DLD1 (cell line): ENCODE measurements at regions not wholly inside any gene's neighbourhood (a gene's known extent, or its start where the extent isn't known, plus 50 kb on each side); places are given as distances from the start of the nearest gene placed in this dataset.
"Not testable (repeated sequence)": the region's sequence is repeated elsewhere in the genome, so short reads cannot be mapped to it uniquely, and the experiment has no call there.

ENCODE experiments used
- in situ Hi-C: cut with HindIII; loops from 2 replicates; pipeline ENCODE4 v1.10.0; 2017; ENCODE audit warnings: low sequenced_read_pairs

- in situ Hi-C loops: no loop called here
Observed at GRCh38 chr4:189779281-189779980, 161.2 kb upstream of the FRG1 start.

- in situ Hi-C loops: no loop called here
Observed at GRCh38 chr4:189780391-189780790, 160.3 kb upstream of the FRG1 start.

- in situ Hi-C loops: no loop called here
Observed at GRCh38 chr4:189784651-189785050, 156.0 kb upstream of the FRG1 start.

- in situ Hi-C loops: no loop called here
Observed at GRCh38 chr4:189785257-189785656, 155.4 kb upstream of the FRG1 start.

GRCh38 chr4:189786447-189786846 is 154.2 kb upstream of the FRG1 start:
- in situ Hi-C loops: no loop called here

GRCh38 chr4:189787216-189788031 is 153.2 kb upstream of the FRG1 start:
- in situ Hi-C loops: no loop called here

- in situ Hi-C loops: no loop called here
Observed at GRCh38 chr4:189792924-189793618, 147.6 kb upstream of the FRG1 start.

- in situ Hi-C loops: no loop called here
Observed at GRCh38 chr4:189800545-189801088, 140.1 kb upstream of the FRG1 start.

- in situ Hi-C loops: no loop called here
Observed at GRCh38 chr4:189802884-189803283, 137.8 kb upstream of the FRG1 start.

GRCh38 chr4:189804894-189805293 is 135.8 kb upstream of the FRG1 start:
- in situ Hi-C loops: no loop called here

GRCh38 chr4:189806506-189806905 is 134.2 kb upstream of the FRG1 start:
- in situ Hi-C loops: no loop called here

- in situ Hi-C loops: no loop called here
Observed at GRCh38 chr4:189807031-189807430, 133.6 kb upstream of the FRG1 start.

- in situ Hi-C loops: no loop called here
Observed at GRCh38 chr4:189809241-189809735, 131.4 kb upstream of the FRG1 start.

GRCh38 chr4:189809839-189810238 is 130.8 kb upstream of the FRG1 start:
- in situ Hi-C loops: no loop called here

- in situ Hi-C loops: not testable (repeated sequence)
Observed at GRCh38 chr4:189810318-189811181, 130.1 kb upstream of the FRG1 start.

- in situ Hi-C loops: no loop called here
Observed at GRCh38 chr4:189815404-189816192, 125.1 kb upstream of the FRG1 start.

GRCh38 chr4:189822326-189822725 is 118.3 kb upstream of the FRG1 start:
- in situ Hi-C loops: no loop called here

GRCh38 chr4:189823591-189823990 is 117.1 kb upstream of the FRG1 start:
- in situ Hi-C loops: no loop called here

GRCh38 chr4:189825466-189825865 is 115.2 kb upstream of the FRG1 start:
- in situ Hi-C loops: no loop called here

GRCh38 chr4:189826657-189827056 is 114.0 kb upstream of the FRG1 start:
- in situ Hi-C loops: no loop called here
